Activated naive CD4-positive, alpha-beta T cell treated with anti-CD3 and anti-CD28 coated beads for 36 hours (primary cell): ENCODE measurements at regions not wholly inside any gene's neighbourhood (a gene's known extent, or its start where the extent isn't known, plus 50 kb on each side); places are given as distances from the start of the nearest gene placed in this dataset.
"Not testable (repeated sequence)": the region's sequence is repeated elsewhere in the genome, so short reads cannot be mapped to it uniquely, and the experiment has no call there.

Experiments used
- CTCF ChIA-PET: fragments of 350-600 bp; sonication (Branson Sonifier 250); formaldehyde crosslinking; loops from one replicate; lab custom pipeline; 2021; ENCODE audit warnings: antibody characterized with exemption; lab: Charles Lee
- DNase-seq: peaks from one replicate; pipeline ENCODE4 v3.0.0-alpha.2; 2020
- H3K27ac Mint-ChIP-seq: one replicate; pipeline ENCODE4 v1.8.0; 2021; ENCODE audit warnings: mild to moderate bottlenecking, mixed read lengths
- H3K27me3 Mint-ChIP-seq: one replicate; pipeline ENCODE4 v1.8.0; 2021; ENCODE audit warnings: low read depth, mixed read lengths
- H3K36me3 Mint-ChIP-seq: one replicate; pipeline ENCODE4 v1.8.0; 2021; ENCODE audit warnings: low read depth, mixed read lengths
- H3K4me1 Mint-ChIP-seq: one replicate; pipeline ENCODE4 v1.8.0; 2021; ENCODE audit warnings: low read depth, mixed read lengths
- H3K4me3 Mint-ChIP-seq: one replicate; pipeline ENCODE4 v1.8.0; 2021; ENCODE audit warnings: mild to moderate bottlenecking, moderate library complexity, mixed read lengths
- H3K9me3 Mint-ChIP-seq: one replicate; pipeline ENCODE4 v1.8.0; 2021; ENCODE audit warnings: mixed read lengths
- intact Hi-C: fragments of 100-400 bp; cut with micrococcal nuclease; formaldehyde crosslinking; loops from one replicate; pipeline ENCODE4 v1.15.1; 2023

DNA sequence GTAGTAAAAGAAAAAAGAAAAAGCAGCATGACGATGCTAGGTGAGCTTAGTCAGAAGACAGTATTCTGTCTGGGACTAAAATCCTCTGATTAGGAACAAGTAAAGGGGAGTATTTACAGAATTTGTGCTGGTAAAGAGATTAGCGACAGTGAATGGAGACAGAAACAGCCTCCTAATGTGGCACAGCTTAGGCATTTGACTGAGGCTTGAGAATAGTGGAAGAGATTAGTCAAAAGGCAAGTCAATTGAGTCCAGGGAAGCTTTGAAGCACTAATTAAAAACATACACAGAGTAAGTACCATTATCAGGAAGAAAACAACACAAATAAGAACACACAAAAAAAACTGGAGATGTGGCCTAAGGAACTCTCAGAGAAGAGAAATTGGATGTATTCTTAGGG, 131.9 kb upstream of the CLEC14A start:
- Mint-ChIP-seq H3K9me3 (no peaks in the 10 kb centered on the region), H3K27ac (no peak overlapping the region), H3K36me3 (no peaks in the 10 kb centered on the region), H3K4me1 (no peaks in the 10 kb centered on the region), H3K4me3 (no peak overlapping the region), H3K27me3 (peaks cover 10% of the 10 kb centered on the region)
- intact Hi-C loops: no loop called here
- DNase-seq: no peak
- CTCF ChIA-PET: no interaction called here

DNA sequence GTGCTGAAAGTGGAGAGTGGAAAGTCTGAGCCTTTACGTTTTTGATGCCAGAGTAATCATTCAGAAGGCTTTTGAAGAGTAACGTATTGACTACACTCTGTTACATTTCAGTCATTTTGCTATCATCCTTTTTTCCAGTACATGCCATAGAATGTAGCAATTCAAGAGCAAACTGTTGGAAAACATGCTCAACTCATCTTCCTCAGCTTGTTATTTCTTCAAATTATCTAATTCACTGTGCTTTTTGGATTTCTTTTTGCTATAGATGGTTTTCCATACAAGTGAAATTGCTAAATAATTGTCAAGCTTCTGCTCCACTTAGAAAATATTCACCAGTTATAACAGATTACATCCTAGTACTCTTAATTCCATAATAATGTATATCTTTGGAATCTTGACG, 129.9 kb upstream of the CLEC14A start:
- Mint-ChIP-seq H3K4me1 (no peaks in the 10 kb centered on the region), H3K9me3 (no peaks in the 10 kb centered on the region), H3K36me3 (no peaks in the 10 kb centered on the region), H3K27me3 (peaks cover 5% of the 10 kb centered on the region), H3K4me3 (no peak overlapping the region), H3K27ac (no peak overlapping the region)
- CTCF ChIA-PET: no interaction called here
- no peak for DNase-seq
- intact Hi-C loops: no loop called here

DNA sequence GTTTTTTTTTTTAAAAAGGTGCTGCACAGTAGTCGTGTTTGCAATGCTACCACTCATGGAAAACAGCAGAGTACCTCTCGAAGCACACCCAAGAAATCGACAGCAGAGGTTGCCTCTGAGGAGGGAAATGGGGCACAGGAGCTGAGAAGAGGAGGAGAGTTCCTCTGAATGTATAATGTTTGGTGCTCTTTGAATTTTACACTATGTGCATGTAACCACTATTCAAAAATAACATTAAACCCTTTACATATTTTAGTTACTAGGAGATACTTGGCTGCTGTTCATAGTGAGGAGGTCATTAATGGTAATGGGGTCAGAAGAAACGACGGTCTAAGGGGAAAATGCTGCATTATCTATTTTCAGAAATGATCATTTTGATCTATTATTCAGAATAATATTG, 129.4 kb upstream of the CLEC14A start:
- H3K27me3 Mint-ChIP-seq: peaks cover 5% of the 10 kb centered on the region
- H3K4me3 Mint-ChIP-seq: no peak overlapping the region
- H3K4me1 Mint-ChIP-seq: no peaks in the 10 kb centered on the region
- intact Hi-C loops: no loop called here
- H3K9me3 Mint-ChIP-seq: no peaks in the 10 kb centered on the region
- DNase-seq: no peak
- no peaks in the 10 kb centered on the region for H3K36me3 Mint-ChIP-seq
- H3K27ac Mint-ChIP-seq: no peak overlapping the region
- CTCF ChIA-PET: no interaction called here

DNA sequence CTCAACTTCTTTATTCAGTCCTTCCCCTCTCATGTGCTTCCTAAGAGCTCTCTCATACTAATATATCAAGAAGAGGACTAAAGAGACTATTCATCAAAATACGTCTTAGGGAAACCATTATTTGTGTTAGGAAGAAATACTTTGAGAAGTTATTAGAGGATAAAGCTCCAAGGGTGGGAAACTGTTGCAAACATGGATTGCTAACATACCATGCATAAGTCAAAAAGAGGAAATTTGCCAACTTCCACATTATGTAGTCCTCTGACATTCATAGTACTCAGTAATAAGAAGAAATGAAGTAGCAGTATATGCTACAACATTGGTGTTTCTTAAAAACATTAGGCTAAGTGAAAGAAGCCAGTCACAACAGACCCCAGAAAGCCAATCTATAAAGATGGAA, 128.8 kb upstream of the CLEC14A start:
- Mint-ChIP-seq H3K4me1 (no peaks in the 10 kb centered on the region), H3K9me3 (no peaks in the 10 kb centered on the region), H3K27me3 (peaks cover 5% of the 10 kb centered on the region), H3K36me3 (no peaks in the 10 kb centered on the region), H3K27ac (no peak overlapping the region), H3K4me3 (no peak overlapping the region)
- no peak for DNase-seq
- intact Hi-C loops: no loop called here
- CTCF ChIA-PET: no interaction called here

DNA sequence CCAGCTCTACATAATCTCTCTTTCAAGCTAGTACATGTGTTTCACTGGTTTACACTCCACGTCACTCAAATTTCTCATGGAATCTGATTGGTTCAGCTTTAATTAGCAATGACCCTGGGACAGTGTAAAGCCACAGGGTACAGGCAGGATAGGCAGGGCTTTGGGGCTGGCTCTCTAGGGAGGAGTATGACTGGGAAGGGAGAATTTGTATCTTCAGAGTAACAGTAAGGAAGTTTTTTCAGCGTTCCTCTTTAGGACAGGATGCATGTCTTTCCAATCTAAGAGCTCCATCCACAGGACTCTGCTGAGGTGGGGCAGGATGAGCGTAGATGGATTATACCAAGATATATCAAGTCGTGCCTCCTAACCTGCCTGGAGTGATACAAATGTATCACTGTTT, 112.0 kb upstream of the CLEC14A start:
- intact Hi-C loops: no loop called here
- no peak overlapping the region for H3K27ac Mint-ChIP-seq

DNA sequence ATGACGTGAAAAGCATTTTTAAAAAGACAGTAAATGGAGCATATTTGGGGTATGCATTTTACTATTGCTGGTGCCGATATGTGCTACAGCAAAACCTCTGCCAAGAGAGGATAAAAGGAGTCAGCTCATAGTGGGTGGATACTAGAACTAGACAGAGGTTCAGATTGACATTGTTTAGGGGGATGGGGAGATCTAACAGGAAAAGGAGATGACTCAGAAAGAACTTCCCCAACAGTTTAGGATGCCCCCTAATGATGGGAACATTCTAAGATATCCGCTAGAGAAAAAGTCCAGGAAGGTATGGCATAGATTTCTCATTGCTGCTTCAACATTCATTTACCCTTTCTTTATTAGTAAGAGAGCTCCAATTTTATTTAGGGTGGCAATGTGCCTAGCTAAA, 110.5 kb upstream of the CLEC14A start:
- no peak for DNase-seq
- intact Hi-C loops: no loop called here
- Mint-ChIP-seq H3K27ac (no peak overlapping the region), H3K36me3 (no peaks in the 10 kb centered on the region), H3K4me1 (no peaks in the 10 kb centered on the region), H3K9me3 (no peaks in the 10 kb centered on the region), H3K27me3 (peaks cover 2% of the 10 kb centered on the region), H3K4me3 (no peak overlapping the region)
- CTCF ChIA-PET: interaction anchor here (0.6 kb wide), 1 partner anchor 373 kb away, joined by 4 read pairs; no protein-coding TSS in a partner anchor

More for the DNA sequence above, 112.0 kb upstream of the CLEC14A start:
- Mint-ChIP-seq H3K4me3 (no peak overlapping the region), H3K36me3 (no peaks in the 10 kb centered on the region), H3K9me3 (no peaks in the 10 kb centered on the region), H3K27me3 (peaks cover 2% of the 10 kb centered on the region), H3K4me1 (no peaks in the 10 kb centered on the region)
- CTCF ChIA-PET: no interaction called here
- no peak for DNase-seq

DNA sequence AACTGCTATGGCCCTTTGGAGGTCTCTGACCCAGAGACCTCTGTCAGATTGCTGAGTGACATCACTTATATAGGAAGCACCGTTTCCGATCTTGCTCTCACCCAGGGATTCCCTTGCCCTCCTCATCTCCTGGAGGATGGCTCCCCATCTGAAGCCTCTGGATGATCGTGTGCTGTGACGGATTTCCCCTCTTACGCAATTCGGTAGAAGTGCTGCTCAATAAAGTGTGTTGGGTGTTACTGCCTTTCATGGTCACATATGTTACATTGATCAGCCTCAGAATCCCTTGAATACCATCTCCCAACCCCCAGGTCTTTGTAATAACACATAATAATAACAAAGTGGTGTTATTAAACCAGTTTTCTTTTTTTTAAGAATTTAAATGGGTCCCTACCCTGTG, 107.3 kb upstream of the CLEC14A start:
- Mint-ChIP-seq H3K27me3 (peaks cover 2% of the 10 kb centered on the region), H3K4me1 (no peaks in the 10 kb centered on the region), H3K4me3 (no peak overlapping the region), H3K36me3 (no peaks in the 10 kb centered on the region), H3K27ac (no peak overlapping the region), H3K9me3 (no peaks in the 10 kb centered on the region)
- DNase-seq: no peak
- CTCF ChIA-PET: no interaction called here
- intact Hi-C loops: no loop called here

DNA sequence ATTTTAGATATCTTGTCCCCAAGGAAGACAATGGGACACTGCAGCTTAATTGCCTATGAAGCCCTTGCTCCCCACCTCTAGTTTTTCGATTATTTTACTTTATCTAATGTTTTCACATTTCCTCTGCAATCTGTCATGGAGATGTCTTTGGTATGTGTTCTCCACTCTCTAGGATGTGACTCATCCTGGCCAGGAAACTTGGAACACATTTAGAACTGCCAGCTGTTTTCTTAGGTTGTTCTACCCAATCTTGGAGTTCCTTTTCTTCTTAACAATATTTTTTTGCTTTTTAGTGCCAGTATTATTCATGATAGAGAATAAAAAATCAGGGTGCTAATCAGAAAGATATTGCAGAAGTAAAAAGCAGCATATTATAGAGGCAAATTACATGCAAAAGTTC, 101.7 kb upstream of the CLEC14A start:
- Mint-ChIP-seq H3K9me3 (peaks cover 4% of the 10 kb centered on the region), H3K4me3 (no peak overlapping the region), H3K36me3 (no peaks in the 10 kb centered on the region), H3K27me3 (no peaks in the 10 kb centered on the region), H3K4me1 (no peaks in the 10 kb centered on the region), H3K27ac (no peak overlapping the region)
- CTCF ChIA-PET: no interaction called here
- intact Hi-C loops: no loop called here
- no peak for DNase-seq

DNA sequence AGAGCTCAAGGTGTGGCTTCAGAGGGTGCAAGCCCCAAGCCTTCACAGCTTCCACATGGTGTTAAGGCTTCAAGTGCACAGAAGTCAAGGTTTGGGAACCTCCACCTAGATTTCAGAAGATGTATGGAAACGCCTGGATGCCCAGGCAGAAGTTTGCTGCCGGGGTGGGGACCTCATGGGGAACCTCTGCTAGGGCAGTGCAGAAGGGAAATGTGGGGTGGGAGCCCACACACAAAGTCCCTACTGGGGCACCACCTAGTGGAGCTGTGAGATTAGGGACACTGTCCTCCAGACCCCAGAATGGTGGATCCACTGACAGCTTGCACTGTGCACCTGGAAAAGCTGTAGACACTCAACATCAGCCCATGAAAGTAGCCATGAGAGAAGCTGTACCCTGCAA, 99.6 kb upstream of the CLEC14A start:
- H3K9me3 Mint-ChIP-seq, H3K36me3 Mint-ChIP-seq, DNase-seq, H3K27me3 Mint-ChIP-seq, intact Hi-C loops, CTCF ChIA-PET, H3K4me1 Mint-ChIP-seq, H3K27ac Mint-ChIP-seq, H3K4me3 Mint-ChIP-seq: not testable (repeated sequence)

DNA sequence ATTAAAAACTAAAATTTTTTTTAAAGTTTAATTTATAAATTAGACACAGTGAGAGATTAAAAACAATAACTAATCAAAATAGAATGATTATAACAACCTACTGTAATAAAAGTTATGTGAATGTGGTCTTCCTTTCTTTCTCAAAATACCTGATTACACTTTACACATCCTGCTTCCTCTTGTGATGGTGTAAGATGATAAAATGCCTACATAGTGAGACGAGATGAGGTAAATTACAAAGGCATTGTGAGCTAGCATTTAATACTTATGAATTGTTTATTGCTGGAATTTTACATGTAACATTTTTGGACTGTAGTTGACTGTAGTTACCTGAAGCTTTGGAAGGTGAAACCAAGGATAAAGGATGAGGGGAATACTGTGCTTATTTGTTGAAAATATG, 94.2 kb upstream of the CLEC14A start:
- no peak for DNase-seq
- Mint-ChIP-seq H3K4me3 (no peak overlapping the region), H3K4me1 (no peaks in the 10 kb centered on the region), H3K27ac (no peak overlapping the region), H3K9me3 (peaks cover 4% of the 10 kb centered on the region), H3K36me3 (no peaks in the 10 kb centered on the region), H3K27me3 (peaks cover 3% of the 10 kb centered on the region)
- CTCF ChIA-PET: no interaction called here
- intact Hi-C loops: no loop called here

DNA sequence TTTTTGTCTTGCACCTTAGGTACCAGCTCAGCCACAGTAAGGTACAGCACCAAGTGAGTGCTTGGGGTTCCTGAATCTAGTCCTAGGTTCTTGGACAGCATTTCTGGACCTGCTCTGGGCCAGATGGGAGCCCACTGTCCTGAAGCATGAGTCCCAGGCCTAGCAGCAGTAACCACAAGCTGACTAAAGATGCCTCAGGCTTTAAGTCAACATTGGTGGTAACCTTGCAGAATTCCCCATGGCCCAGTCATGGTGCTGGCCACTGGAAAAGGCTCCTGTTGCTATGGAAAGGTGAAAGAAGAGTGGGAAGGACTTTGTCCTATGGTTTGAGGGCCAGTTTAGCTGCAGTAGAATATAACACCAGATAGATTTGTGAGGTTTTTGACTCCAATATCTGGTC, 86.9 kb upstream of the CLEC14A start:
- H3K4me1 Mint-ChIP-seq: no peaks in the 10 kb centered on the region
- H3K9me3 Mint-ChIP-seq: no peaks in the 10 kb centered on the region
- no peak for DNase-seq
- H3K27ac Mint-ChIP-seq: no peak overlapping the region
- no peak overlapping the region for H3K4me3 Mint-ChIP-seq
- CTCF ChIA-PET: no interaction called here
- H3K27me3 Mint-ChIP-seq: peaks cover 5% of the 10 kb centered on the region
- intact Hi-C loops: no loop called here
- no peaks in the 10 kb centered on the region for H3K36me3 Mint-ChIP-seq

DNA sequence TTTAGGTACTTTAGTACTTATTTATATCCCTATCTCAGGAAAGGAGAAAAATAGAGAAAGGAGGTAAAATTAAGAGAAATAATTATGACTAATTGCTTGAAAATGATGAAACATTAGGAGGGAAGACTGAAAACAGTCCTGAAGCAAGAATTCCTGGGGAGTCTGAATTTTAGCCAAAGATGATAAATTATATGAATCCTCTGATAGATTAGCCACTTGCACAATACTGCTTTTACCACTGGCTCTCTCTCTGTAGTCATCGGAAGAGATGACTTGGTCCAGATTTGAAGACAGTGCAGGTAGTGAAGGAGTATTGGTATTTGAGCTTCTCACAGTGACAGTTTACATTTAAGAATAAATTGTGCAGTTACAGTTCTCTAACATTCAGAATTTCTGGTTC, 83.8 kb upstream of the CLEC14A start:
- no peak overlapping the region for H3K4me3 Mint-ChIP-seq
- no peak overlapping the region for H3K27ac Mint-ChIP-seq
- H3K9me3 Mint-ChIP-seq: no peaks in the 10 kb centered on the region

DNA sequence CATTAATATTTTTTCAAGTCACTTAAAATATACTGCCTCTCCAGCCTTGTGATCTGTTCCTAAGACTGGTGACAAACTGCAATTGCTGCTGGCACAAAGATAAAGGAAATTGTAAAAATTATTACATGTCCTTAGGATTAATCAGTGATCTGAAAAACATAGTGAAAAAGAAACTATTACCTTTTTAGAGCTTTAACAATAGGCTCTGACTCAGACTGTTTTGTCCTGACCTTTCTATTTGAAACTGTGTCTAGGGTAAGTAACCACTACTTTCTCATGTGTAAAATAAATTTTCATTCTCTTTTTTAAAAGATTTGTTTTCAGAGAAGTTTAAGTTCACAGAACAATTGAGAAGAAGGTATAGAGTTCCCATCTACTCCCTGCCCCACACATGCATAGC, 80.4 kb upstream of the CLEC14A start:
- Mint-ChIP-seq H3K9me3 (no peaks in the 10 kb centered on the region), H3K27ac (no peak overlapping the region), H3K4me3 (no peak overlapping the region), H3K36me3 (no peaks in the 10 kb centered on the region), H3K4me1 (no peaks in the 10 kb centered on the region), H3K27me3 (no peaks in the 10 kb centered on the region)
- CTCF ChIA-PET: no interaction called here
- intact Hi-C loops: no loop called here
- DNase-seq: no peak

More for the DNA sequence above, 83.8 kb upstream of the CLEC14A start:
- CTCF ChIA-PET: no interaction called here
- no peak for DNase-seq
- H3K4me1 Mint-ChIP-seq: no peaks in the 10 kb centered on the region
- intact Hi-C loops: no loop called here
- H3K36me3 Mint-ChIP-seq: no peaks in the 10 kb centered on the region
- peaks cover 2% of the 10 kb centered on the region for H3K27me3 Mint-ChIP-seq

DNA sequence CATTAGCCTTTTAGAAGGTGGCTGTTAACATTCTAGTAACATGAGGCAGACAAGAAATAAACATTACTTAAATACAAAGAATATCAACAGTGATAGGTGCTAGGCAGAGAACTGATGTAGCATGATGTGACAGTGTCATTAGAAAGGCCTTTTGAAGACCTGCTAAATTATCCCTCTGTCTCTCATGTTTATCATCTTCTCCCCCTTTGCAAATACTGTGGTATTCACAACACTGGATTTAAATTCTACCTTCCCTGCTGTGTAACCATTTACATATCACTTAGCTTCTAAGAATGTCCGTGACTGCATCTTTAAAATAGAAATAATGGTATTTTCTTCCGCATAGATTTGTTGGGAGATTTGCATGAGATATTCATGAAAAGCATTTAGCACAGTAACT, 74.4 kb upstream of the CLEC14A start:
- Mint-ChIP-seq H3K27me3 (no peaks in the 10 kb centered on the region), H3K4me3 (no peak overlapping the region), H3K36me3 (no peaks in the 10 kb centered on the region), H3K4me1 (no peaks in the 10 kb centered on the region), H3K9me3 (peaks cover 4% of the 10 kb centered on the region), H3K27ac (no peak overlapping the region)
- intact Hi-C loops: no loop called here
- DNase-seq: no peak
- CTCF ChIA-PET: no interaction called here
